HFFc6 (cell line): ENCODE measurements at regions not wholly inside any gene's neighbourhood (a gene's known extent, or its start where the extent isn't known, plus 50 kb on each side); places are given as distances from the start of the nearest gene placed in this dataset.
"Not testable (repeated sequence)": the region's sequence is repeated elsewhere in the genome, so short reads cannot be mapped to it uniquely, and the experiment has no call there.

Source experiments
- DNase-seq: peaks from one replicate; pipeline ENCODE4 v3.0.0-alpha.2; 2018
- H3K27ac Mint-ChIP-seq: 2 replicates; pipeline ENCODE4 v1.8.0; 2020; ENCODE audit warnings: mild to moderate bottlenecking, mixed read lengths
- H3K27me3 Mint-ChIP-seq: 2 replicates; pipeline ENCODE4 v1.8.0; 2021; ENCODE audit warnings: mild to moderate bottlenecking, moderate library complexity, mixed read lengths; ENCODE audit not compliant: insufficient read depth
- H3K36me3 Mint-ChIP-seq: 2 replicates; pipeline ENCODE4 v1.8.0; 2021; ENCODE audit warnings: low read depth, mixed read lengths
- H3K4me1 Mint-ChIP-seq: 2 replicates; pipeline ENCODE4 v1.8.0; 2020; ENCODE audit warnings: low read depth, mixed read lengths
- H3K4me3 Mint-ChIP-seq: 2 replicates; pipeline ENCODE4 v1.8.0; 2020; ENCODE audit warnings: mild to moderate bottlenecking, moderate library complexity, mixed read lengths
- H3K9me3 Mint-ChIP-seq: 2 replicates; pipeline ENCODE4 v1.8.0; 2020; ENCODE audit warnings: mild to moderate bottlenecking, mixed read lengths
- CTCF ChIP-seq: fragments of 200-600 bp; sonication (generic); IDR thresholded peaks from 2 replicates; pipeline ENCODE4 v1.5.0; 2021; ENCODE audit warnings: antibody characterized with exemption, mild to moderate bottlenecking

- H3K27ac Mint-ChIP-seq, result no peak overlapping the region
- no peaks in the 10 kb centered on the region for H3K4me1 Mint-ChIP-seq
- peaks cover 2% of the 10 kb centered on the region; the same call in 1 of the 2 replicates for H3K27me3 Mint-ChIP-seq
- DNase-seq, result no peak
- no peak for TF ChIP-seq CTCF
- H3K4me3 Mint-ChIP-seq, result no peak overlapping the region
- no peaks in the 10 kb centered on the region; the same call in 1 of the 2 replicates for H3K9me3 Mint-ChIP-seq
- no peaks in the 10 kb centered on the region for H3K36me3 Mint-ChIP-seq
These were observed 98.9 kb upstream of the FRMD4B start for GRCh38 chr3:69484507-69485393.

- Mint-ChIP-seq H3K27ac (no peak overlapping the region), H3K4me3 (no peak overlapping the region), H3K4me1 (no peaks in the 10 kb centered on the region), H3K27me3 (peaks cover 4% of the 10 kb centered on the region; the same call in 1 of the 2 replicates), H3K36me3 (no peaks in the 10 kb centered on the region), H3K9me3 (peaks cover 3% of the 10 kb centered on the region; the same call in 1 of the 2 replicates)
- DNase-seq, result no peak
- no peak for TF ChIP-seq CTCF
These were observed 97.6 kb upstream of the FRMD4B start for GRCh38 chr3:69483449-69483848.

DNA sequence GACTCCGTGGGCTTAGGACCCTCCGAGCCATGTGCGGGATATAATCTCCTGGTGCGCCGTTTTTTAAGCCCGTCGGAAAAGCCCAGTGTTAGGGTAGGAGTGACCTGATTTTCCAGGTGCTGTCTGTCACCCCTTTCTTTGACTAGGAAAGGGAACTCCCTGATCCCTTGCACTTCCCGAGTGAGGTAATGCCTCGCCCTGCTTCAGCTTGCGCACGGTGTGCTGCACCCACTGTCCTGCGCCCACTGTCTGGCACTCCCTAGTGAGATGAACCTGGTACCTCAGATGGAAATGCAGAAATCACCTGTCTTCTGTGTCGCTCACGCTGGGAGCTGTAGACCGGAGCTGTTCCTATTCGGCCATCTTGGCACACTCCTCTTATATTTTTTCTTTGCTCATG lies 95.1 kb upstream of the FRMD4B start:
- H3K9me3 Mint-ChIP-seq, DNase-seq, H3K4me1 Mint-ChIP-seq, H3K27me3 Mint-ChIP-seq, H3K4me3 Mint-ChIP-seq, H3K36me3 Mint-ChIP-seq, H3K27ac Mint-ChIP-seq: not testable (repeated sequence)

DNA sequence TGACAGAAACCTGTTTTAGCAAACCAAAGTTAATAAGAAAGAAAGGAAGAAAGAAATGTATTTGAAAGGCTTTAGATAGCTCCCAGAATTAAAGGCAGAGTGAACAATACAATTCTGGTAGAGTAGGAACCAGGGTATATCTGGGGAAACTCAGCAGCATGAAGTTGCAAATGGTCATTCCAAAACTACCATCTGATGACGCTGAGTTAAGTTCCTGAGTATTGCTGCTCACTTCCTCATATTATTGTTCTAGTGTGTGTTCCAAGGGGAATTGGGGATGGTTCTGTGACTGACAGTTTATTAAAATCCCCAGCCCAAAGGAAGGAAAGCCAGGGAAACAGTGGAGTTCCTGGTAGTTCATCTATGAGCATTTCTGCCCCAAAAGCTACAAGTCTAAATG lies 88.3 kb upstream of the FRMD4B start:
- no peaks in the 10 kb centered on the region for H3K36me3 Mint-ChIP-seq
- no peaks in the 10 kb centered on the region for H3K4me1 Mint-ChIP-seq
- no peak overlapping the region for H3K27ac Mint-ChIP-seq
- no peak overlapping the region for H3K4me3 Mint-ChIP-seq
- TF ChIP-seq CTCF, result no peak
- peaks cover 3% of the 10 kb centered on the region; the same call in 1 of the 2 replicates for H3K9me3 Mint-ChIP-seq
- DNase-seq, result no peak
- peaks cover 5% of the 10 kb centered on the region; the same call in 1 of the 2 replicates for H3K27me3 Mint-ChIP-seq

GRCh38 chr3:69472093-69472492 lies 86.2 kb upstream of the FRMD4B start:
- H3K27me3 Mint-ChIP-seq, result peaks cover 5% of the 10 kb centered on the region; the same call in 1 of the 2 replicates
- no peaks in the 10 kb centered on the region for H3K4me1 Mint-ChIP-seq
- no peak overlapping the region for H3K4me3 Mint-ChIP-seq
- TF ChIP-seq CTCF, result no peak
- H3K9me3 Mint-ChIP-seq, result peaks cover 3% of the 10 kb centered on the region; the same call in 1 of the 2 replicates
- DNase-seq, result no peak
- no peak overlapping the region for H3K27ac Mint-ChIP-seq
- no peaks in the 10 kb centered on the region for H3K36me3 Mint-ChIP-seq

DNA sequence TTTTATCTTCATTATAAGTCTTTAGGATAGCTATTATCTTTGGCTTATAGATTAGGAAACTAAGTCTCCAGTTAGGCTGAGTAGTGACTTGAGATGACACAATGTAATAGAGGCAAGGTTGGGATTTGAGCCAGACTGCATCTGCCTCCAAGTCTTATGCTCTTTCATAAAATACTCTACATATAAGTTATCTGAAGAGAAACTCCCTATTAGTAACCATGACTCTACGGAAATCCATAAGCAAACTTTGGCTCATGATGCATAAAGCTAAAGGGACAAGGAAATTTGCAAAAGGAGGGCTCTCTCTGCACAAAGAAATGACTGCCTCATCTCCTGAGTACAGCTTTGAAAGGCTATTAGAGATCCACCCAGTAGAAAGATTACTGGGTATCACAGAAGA lies 77.6 kb upstream of the FRMD4B start:
- Mint-ChIP-seq H3K9me3 (peaks cover 4% of the 10 kb centered on the region; the same call in 1 of the 2 replicates), H3K36me3 (no peaks in the 10 kb centered on the region), H3K4me1 (no peaks in the 10 kb centered on the region), H3K27me3 (no peaks in the 10 kb centered on the region; the same call in 1 of the 2 replicates), H3K27ac (no peak overlapping the region), H3K4me3 (no peak overlapping the region)
- DNase-seq, result no peak
- no peak for TF ChIP-seq CTCF
